GM23248 (cell line): ENCODE measurements at regions not wholly inside any gene's neighbourhood (a gene's known extent, or its start where the extent isn't known, plus 50 kb on each side); places are given as distances from the start of the nearest gene placed in this dataset.

Source experiments
- DNase-seq: peaks from one replicate; pipeline ENCODE4 v3.0.0-alpha.2; 2015
- H2AFZ ChIP-seq: fragments of 200-600 bp; sonication (generic); 2 replicates; pipeline ENCODE4 v1.6.1; 2016; ENCODE audit warnings: antibody characterized with exemption
- H3F3A ChIP-seq: fragments of 200-600 bp; sonication (generic); 2 replicates; pipeline ENCODE4 v1.6.1; 2016; ENCODE audit warnings: mild to moderate bottlenecking, antibody characterized with exemption, mixed run types; ENCODE audit not compliant: insufficient read depth
- H3K27ac ChIP-seq: fragments of 200-600 bp; sonication (generic); 2 replicates; pipeline ENCODE4 v1.5.1; 2016; ENCODE audit warnings: mild to moderate bottlenecking
- H3K27me3 ChIP-seq: fragments of 200-600 bp; sonication (generic); replicated peaks from 2 replicates; pipeline ENCODE4 v1.6.1; 2016; ENCODE audit warnings: mild to moderate bottlenecking; ENCODE audit not compliant: insufficient read depth
- H3K36me3 ChIP-seq: fragments of 200-600 bp; sonication (generic); 2 replicates; pipeline ENCODE4 v1.6.1; 2016; ENCODE audit warnings: low read depth, mild to moderate bottlenecking
- H3K4me1 ChIP-seq: fragments of 200-600 bp; sonication (generic); 2 replicates; pipeline ENCODE4 v1.6.1; 2016; ENCODE audit warnings: mild to moderate bottlenecking; ENCODE audit not compliant: insufficient read depth
- H3K4me2 ChIP-seq: fragments of 200-600 bp; sonication (generic); one replicate; pipeline ENCODE4 v1.6.1; 2016; ENCODE audit warnings: mild to moderate bottlenecking; ENCODE audit not compliant: unreplicated experiment
- H3K4me3 ChIP-seq: fragments of 200-600 bp; sonication (generic); 2 replicates; pipeline ENCODE4 v1.5.1; 2016; ENCODE audit warnings: mild to moderate bottlenecking
- H3K79me2 ChIP-seq: fragments of 200-600 bp; sonication (generic); 2 replicates; pipeline ENCODE4 v1.6.1; 2016; ENCODE audit warnings: mild to moderate bottlenecking; ENCODE audit not compliant: insufficient read depth
- H3K9ac ChIP-seq: fragments of 200-600 bp; sonication (generic); 2 replicates; pipeline ENCODE4 v1.6.1; 2016; ENCODE audit warnings: mild to moderate bottlenecking
- H3K9me2 ChIP-seq: fragments of 200-600 bp; sonication (generic); 2 replicates; pipeline ENCODE4 v1.6.1; 2016; ENCODE audit warnings: mixed run types, mild to moderate bottlenecking, moderate library complexity; ENCODE audit not compliant: insufficient read depth
- H3K9me3 ChIP-seq: fragments of 200-600 bp; sonication (generic); one replicate; pipeline ENCODE4 v1.6.1; 2017; ENCODE audit warnings: low read depth
- H4K20me1 ChIP-seq: fragments of 200-600 bp; sonication (generic); 2 replicates; pipeline ENCODE4 v1.6.0; 2016; ENCODE audit not compliant: insufficient read depth
- EZH2 ChIP-seq: fragments of 200-600 bp; sonication (generic); IDR thresholded peaks from 2 replicates; pipeline ENCODE4 v1.6.1; 2018; ENCODE audit warnings: antibody characterized with exemption, mild to moderate bottlenecking; ENCODE audit not compliant: insufficient read depth, poor library complexity, severe bottlenecking
- EZH2phosphoT487 ChIP-seq: fragments of 200-600 bp; sonication (generic); IDR thresholded peaks from 2 replicates; pipeline ENCODE4 v1.6.1; 2018; ENCODE audit warnings: antibody characterized with exemption, moderate library complexity, mild to moderate bottlenecking, low read depth; ENCODE audit not compliant: insufficient read depth
- WGBS, 2 experiments: methylation state at CpG; one replicate each; pipeline ENCODE4 v1.1.6; 2015 to 2017; ENCODE audit warnings: low lambda C conversion rate in 2 of 2, low coverage in 1 of 2; ENCODE audit errors: missing lambda C conversion rate in 2 of 2; 5-methylcytosine and 5-hydroxymethylcytosine counted together
- in situ Hi-C: fragments of 300-500 bp; cut with MboI; formaldehyde crosslinking; loops from 2 replicates; pipeline ENCODE4 v1.15.0; 2020

GRCh38 chr15:81907521-81907920 lies 138.3 kb downstream of the MEX3B start:
- Histone ChIP-seq H2AFZ (no peak overlapping the region), H3K36me3 (no peaks in the 10 kb centered on the region), H3K4me3 (no peak overlapping the region), H3K79me2 (no peaks in the 10 kb centered on the region), H3K4me1 (no peaks in the 10 kb centered on the region), H4K20me1 (no peaks in the 10 kb centered on the region), H3K27ac (no peak overlapping the region), H3K27me3 (0 out of 2 replicates have a peak, but pooled peaks cover 13% of the 10 kb centered on the region), H3K9ac (no peak overlapping the region), H3F3A (no peaks in the 10 kb centered on the region), H3K9me3 (no peaks in the 10 kb centered on the region), H3K9me2 (no peaks in the 10 kb centered on the region), H3K4me2 (no peak overlapping the region)
- no peak for DNase-seq
- 43 to 45% methylated on average over 1 of the region's 1 CpG for WGBS, 2 experiments
- TF ChIP-seq EZH2, result no peak
- in situ Hi-C loops, result no loop called here

DNA sequence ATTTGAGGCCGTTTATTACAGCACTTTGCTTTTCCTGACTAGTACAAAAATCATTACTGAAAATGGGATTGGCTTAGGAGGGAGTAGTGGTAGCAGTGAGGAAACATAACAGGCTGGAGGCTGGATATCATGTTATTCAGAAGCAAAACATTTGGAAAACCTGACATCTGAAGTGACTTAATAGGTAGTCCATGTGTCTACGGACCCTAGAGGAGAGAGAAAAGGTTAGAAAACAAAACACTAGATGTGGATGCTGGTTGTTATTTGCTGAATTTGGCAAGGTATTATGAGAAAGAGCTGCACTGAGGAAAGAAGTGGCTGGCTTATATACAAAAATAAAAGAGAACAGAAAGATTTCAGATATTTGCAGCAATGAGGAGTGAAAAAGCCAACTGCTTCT lies 139.9 kb downstream of the MEX3B start:
- H3K4me2 ChIP-seq, result no peak overlapping the region
- in situ Hi-C loops, result no loop called here
- WGBS, 2 experiments, result 2 to 3% methylated on average over 2 of the region's 2 CpGs
- no peak overlapping the region for H3K27ac ChIP-seq
- H3K9ac ChIP-seq, result no peak overlapping the region
- H3K79me2 ChIP-seq, result no peaks in the 10 kb centered on the region
- H3K9me2 ChIP-seq, result no peaks in the 10 kb centered on the region
- DNase-seq, result no peak
- H3K36me3 ChIP-seq, result no peaks in the 10 kb centered on the region
- H3K4me3 ChIP-seq, result no peak overlapping the region
- no peak overlapping the region for H2AFZ ChIP-seq
- H3F3A ChIP-seq, result no peaks in the 10 kb centered on the region
- H3K27me3 ChIP-seq, result peaks cover 11% of the 10 kb centered on the region; the same call in 1 of the 2 replicates
- no peaks in the 10 kb centered on the region for H3K4me1 ChIP-seq
- TF ChIP-seq EZH2phosphoT487 (no peak), EZH2 (no peak)
- no peaks in the 10 kb centered on the region for H4K20me1 ChIP-seq
- no peaks in the 10 kb centered on the region for H3K9me3 ChIP-seq

DNA sequence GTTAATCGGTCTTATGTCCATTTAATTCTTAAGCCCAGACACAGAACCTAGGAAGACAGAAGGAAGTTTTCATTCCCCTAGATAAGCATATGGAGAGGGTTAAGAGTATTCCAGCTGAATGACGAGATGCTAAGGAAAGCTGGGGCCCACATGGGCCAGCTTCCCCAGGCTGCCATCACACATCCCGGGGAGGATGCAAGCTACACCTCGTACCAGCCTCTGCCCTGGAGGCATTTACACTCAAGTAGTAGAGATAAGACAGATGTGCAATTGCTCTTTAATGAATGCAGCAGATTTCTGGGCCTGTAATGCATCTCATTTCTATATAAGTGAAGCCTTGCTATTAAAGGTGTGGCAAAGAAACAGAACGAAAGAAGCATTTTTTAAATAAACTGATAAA lies 144.5 kb downstream of the MEX3B start:
- peaks cover 10% of the 10 kb centered on the region for H3K4me1 ChIP-seq
- TF ChIP-seq EZH2, result no peak
- no peaks in the 10 kb centered on the region for H3K36me3 ChIP-seq
- peaks cover 7% of the 10 kb centered on the region for H3K27me3 ChIP-seq
- H2AFZ ChIP-seq, result no peak overlapping the region
- no peaks in the 10 kb centered on the region for H3F3A ChIP-seq
- H4K20me1 ChIP-seq, result no peaks in the 10 kb centered on the region
- 24 to 29% methylated on average over 5 of the region's 5 CpGs for WGBS, 2 experiments
- H3K4me3 ChIP-seq, result no peak overlapping the region
- H3K9ac ChIP-seq, result no peak overlapping the region
- no peak overlapping the region for H3K27ac ChIP-seq
- H3K9me2 ChIP-seq, result no peaks in the 10 kb centered on the region
- in situ Hi-C loops, result no loop called here
- no peaks in the 10 kb centered on the region for H3K9me3 ChIP-seq
- H3K4me2 ChIP-seq, result no peak overlapping the region
- DNase-seq, result no peak
- no peaks in the 10 kb centered on the region for H3K79me2 ChIP-seq

DNA sequence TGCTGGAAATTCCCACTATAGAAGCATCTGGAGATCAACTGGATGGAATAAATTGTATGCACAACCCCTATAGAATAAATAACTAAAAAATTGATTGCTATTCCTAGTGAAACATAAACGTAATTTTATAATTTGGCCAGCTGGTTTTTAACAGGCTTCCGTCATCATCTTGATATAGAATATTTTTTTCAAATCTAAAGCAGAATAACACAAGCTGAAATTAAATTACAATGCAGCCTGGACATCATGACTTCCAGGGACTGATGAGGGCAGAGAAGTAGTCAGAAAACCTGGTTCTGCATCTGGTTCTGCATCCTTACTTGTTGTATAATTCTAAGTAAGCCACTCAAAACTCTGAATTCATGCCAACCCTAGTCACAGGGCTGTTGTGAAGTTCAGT lies 146.1 kb downstream of the MEX3B start:
- no peaks in the 10 kb centered on the region for H3K79me2 ChIP-seq
- no peaks in the 10 kb centered on the region for H3K36me3 ChIP-seq
- H3F3A ChIP-seq, result no peaks in the 10 kb centered on the region
- no peaks in the 10 kb centered on the region for H3K9me2 ChIP-seq
- H2AFZ ChIP-seq, result no peak overlapping the region
- peaks cover 7% of the 10 kb centered on the region for H3K27me3 ChIP-seq
- WGBS, 2 experiments, result 39 to 45% methylated on average over 2 of the region's 2 CpGs
- H3K4me2 ChIP-seq, result no peak overlapping the region
- TF ChIP-seq EZH2phosphoT487, result no peak
- no peak for TF ChIP-seq EZH2
- H3K4me3 ChIP-seq, result no peak overlapping the region
- no peaks in the 10 kb centered on the region for H3K9me3 ChIP-seq
- no peaks in the 10 kb centered on the region for H4K20me1 ChIP-seq
- H3K9ac ChIP-seq, result no peak overlapping the region
- in situ Hi-C loops, result no loop called here
- no peak for DNase-seq
- H3K27ac ChIP-seq, result no peak overlapping the region
- H3K4me1 ChIP-seq, result peaks cover 10% of the 10 kb centered on the region

GRCh38 chr15:81899024-81899423 lies 146.8 kb downstream of the MEX3B start:
- in situ Hi-C loops, result no loop called here
- Histone ChIP-seq H3K27me3 (peaks cover 7% of the 10 kb centered on the region), H3F3A (no peaks in the 10 kb centered on the region), H3K36me3 (no peaks in the 10 kb centered on the region), H3K9me3 (no peaks in the 10 kb centered on the region), H3K9me2 (no peaks in the 10 kb centered on the region), H3K4me2 (no peak overlapping the region), H2AFZ (no peak overlapping the region), H3K79me2 (no peaks in the 10 kb centered on the region), H4K20me1 (no peaks in the 10 kb centered on the region), H3K4me1 (peaks cover 10% of the 10 kb centered on the region), H3K27ac (no peak overlapping the region), H3K4me3 (no peak overlapping the region), H3K9ac (no peak overlapping the region)
- WGBS, 2 experiments, result 43 to 45% methylated on average over 2 of the region's 2 CpGs
- DNase-seq, result no peak
- no peak for TF ChIP-seq EZH2
- no peak for TF ChIP-seq EZH2phosphoT487
